Keratinocyte (primary cell): ENCODE measurements at regions not wholly inside any gene's neighbourhood (a gene's known extent, or its start where the extent isn't known, plus 50 kb on each side); places are given as distances from the start of the nearest gene placed in this dataset.

Source experiments
- CTCF ChIP-seq, 3 experiments: IDR thresholded peaks in 1 of 3; conservative IDR thresholded peaks in 1 of 3; optimal IDR thresholded peaks in 1 of 3; 2 replicates in 2 of 3; 3 replicates in 1 of 3; pipeline versions ENCODE3 to v1.5.1; 2011; ENCODE audit warnings: low read length in 3 of 3, mild to moderate bottlenecking in 3 of 3, moderate library complexity in 2 of 3, control low read depth in 1 of 3, inconsistent platforms in 1 of 3; ENCODE audit not compliant: insufficient read depth in 2 of 3; ENCODE audit errors: extremely low read depth in 1 of 3
- EZH2 ChIP-seq: IDR thresholded peaks from one replicate; pipeline ENCODE4 v1.6.1; 2012; ENCODE audit warnings: inconsistent platforms, mild to moderate bottlenecking, low read length, moderate library complexity

- TF ChIP-seq CTCF (optimal IDR thresholded peaks at IDR 0.05 in 1 of 3, IDR thresholded peaks at IDR 0.05 in 1 of 3, conservative IDR thresholded peaks at IDR 0.05 in 1 of 3; ENCODE audit: extremely low read depth in 1 of 3, insufficient read depth in 2 of 3, low read length in 3 of 3), result no peak
- no peak for TF ChIP-seq EZH2
Measured at GRCh38 chr3:162960269-162960668, 1463.7 kb downstream of the OTOL1 start.
